ENCODE measurements at regions not wholly inside any gene's neighbourhood (a gene's known extent, or its start where the extent isn't known, plus 50 kb on each side); places are given as distances from the start of the nearest gene placed in this dataset.

GRCh38 chr18:29531746-29532145 lies 1354.8 kb upstream of the CDH2 start:
- Histone ChIP-seq H3K9me3 (ENCODE audit: low read depth) (no peaks in the 10 kb centered on the region), H3K27me3 (no peaks in the 10 kb centered on the region), H3K27ac (no peak overlapping the region), H3K4me3 (no peak overlapping the region), H3K4me1 (ENCODE audit: low read depth) (peaks cover 4% of the 10 kb centered on the region), H3K36me3 (no peaks in the 10 kb centered on the region)
- no peak for TF ChIP-seq CTCF (IDR thresholded peaks at IDR 0.05; ENCODE audit: low read depth, low read length)
- no peak for DNase-seq (ENCODE audit: low read depth in 1 of 2, low spot score in 1 of 2)

GRCh38 chr18:29523371-29523770 lies 1346.4 kb upstream of the CDH2 start:
- Histone ChIP-seq H3K27ac (no peak overlapping the region), H3K36me3 (no peaks in the 10 kb centered on the region)
- TF ChIP-seq CTCF (IDR thresholded peaks at IDR 0.05; ENCODE audit: low read depth, low read length), result no peak

GRCh38 chr18:29512761-29513160 lies 1335.8 kb upstream of the CDH2 start:
- H3K27me3 ChIP-seq, result no peaks in the 10 kb centered on the region
- no peak for DNase-seq (ENCODE audit: low read depth in 1 of 2, low spot score in 1 of 2)

More at GRCh38 chr18:29523371-29523770, 1346.4 kb upstream of the CDH2 start:
- Histone ChIP-seq H3K4me1 (ENCODE audit: low read depth) (peaks cover 8% of the 10 kb centered on the region), H3K4me3 (no peak overlapping the region), H3K9me3 (ENCODE audit: low read depth) (no peaks in the 10 kb centered on the region), H3K27me3 (no peaks in the 10 kb centered on the region)
- no peak for DNase-seq (ENCODE audit: low read depth in 1 of 2, low spot score in 1 of 2)

GRCh38 chr18:29512203-29512602 lies 1335.3 kb upstream of the CDH2 start:
- no peak for DNase-seq (ENCODE audit: low read depth in 1 of 2, low spot score in 1 of 2)
- Histone ChIP-seq H3K4me1 (ENCODE audit: low read depth) (no peaks in the 10 kb centered on the region), H3K36me3 (no peaks in the 10 kb centered on the region), H3K9me3 (ENCODE audit: low read depth) (no peaks in the 10 kb centered on the region), H3K27me3 (no peaks in the 10 kb centered on the region), H3K27ac (no peak overlapping the region), H3K4me3 (no peak overlapping the region)
- TF ChIP-seq CTCF (IDR thresholded peaks at IDR 0.05; ENCODE audit: low read depth, low read length), result no peak

More at GRCh38 chr18:29512761-29513160, 1335.8 kb upstream of the CDH2 start:
- Histone ChIP-seq H3K9me3 (ENCODE audit: low read depth) (no peaks in the 10 kb centered on the region), H3K4me3 (no peak overlapping the region), H3K27ac (no peak overlapping the region), H3K36me3 (no peaks in the 10 kb centered on the region), H3K4me1 (ENCODE audit: low read depth) (no peaks in the 10 kb centered on the region)
- no peak for TF ChIP-seq CTCF (IDR thresholded peaks at IDR 0.05; ENCODE audit: low read depth, low read length)

- Histone ChIP-seq H3K4me3 (no peak overlapping the region), H3K4me1 (ENCODE audit: low read depth) (no peaks in the 10 kb centered on the region), H3K27me3 (no peaks in the 10 kb centered on the region), H3K9me3 (ENCODE audit: low read depth) (no peaks in the 10 kb centered on the region), H3K27ac (no peak overlapping the region), H3K36me3 (no peaks in the 10 kb centered on the region)
- DNase-seq (ENCODE audit: low read depth in 1 of 2, low spot score in 1 of 2), result peak in 1 of 2 donors; percentile 70
- no peak for TF ChIP-seq CTCF (IDR thresholded peaks at IDR 0.05; ENCODE audit: low read depth, low read length)
These were observed 1325.0 kb upstream of the CDH2 start for GRCh38 chr18:29501952-29502351.
